CD4-positive, alpha-beta T cell (primary cell): ENCODE measurements at regions not wholly inside any gene's neighbourhood (a gene's known extent, or its start where the extent isn't known, plus 50 kb on each side); places are given as distances from the start of the nearest gene placed in this dataset.

Source experiments
- ATAC-seq: fragments of 200-7000 bp; cut with Tn5 transposase; one replicate; pipeline ENCODE4 v1.10.0; 2022; ENCODE audit warnings: mild to moderate bottlenecking; ENCODE audit not compliant: poor library complexity
- CTCF ChIA-PET: fragments of 350-600 bp; sonication (Branson Sonifier 250); formaldehyde crosslinking; loops from one replicate; lab custom pipeline; 2021; ENCODE audit warnings: antibody characterized with exemption, inconsistent platforms; lab: Charles Lee
- POLR2A ChIA-PET: fragments of 350-600 bp; sonication (Branson Sonifier 250); formaldehyde crosslinking; loops from one replicate; lab custom pipeline; 2021; ENCODE audit warnings: antibody characterized with exemption, inconsistent platforms; lab: Charles Lee
- DNase-seq, 14 experiments: peaks; one replicate each; pipeline ENCODE4 v3.0.0-alpha.2; 2013 to 2020; ENCODE audit warnings: mixed read lengths in 2 of 14
- H3K27ac ChIP-seq, 2 donors: one replicate each; pipeline versions ENCODE4 v1.5.1 to v1.7.0; 2013; ENCODE audit warnings: low read length in 2 of 2, low read depth in 1 of 2, mild to moderate bottlenecking in 1 of 2
- H3K27me3 ChIP-seq, 2 experiments: 1 replicate in 1 of 2; 2 replicates in 1 of 2; pipeline versions ENCODE4 v1.6.1 to v1.7.0; 2013; ENCODE audit warnings: low read length in 2 of 2, control low read depth in 1 of 2, mild to moderate bottlenecking in 1 of 2, moderate library complexity in 1 of 2; ENCODE audit not compliant: insufficient read depth in 2 of 2, control insufficient read depth in 1 of 2
- H3K36me3 ChIP-seq: one replicate; pipeline ENCODE4 v1.6.1; 2013; ENCODE audit warnings: low read length, control low read depth; ENCODE audit not compliant: insufficient read depth
- H3K4me1 ChIP-seq: one replicate; pipeline ENCODE4 v1.6.1; 2013; ENCODE audit warnings: low read length, control low read depth; ENCODE audit not compliant: insufficient read depth
- H3K4me3 ChIP-seq: one replicate; pipeline ENCODE4 v1.5.1; 2013; ENCODE audit warnings: mild to moderate bottlenecking, low read length, moderate library complexity
- H3K9me3 ChIP-seq, 2 experiments: 1 replicate in 1 of 2; 2 replicates in 1 of 2; pipeline versions ENCODE4 v1.6.1 to v1.7.0; 2013; ENCODE audit warnings: low read length in 2 of 2, mild to moderate bottlenecking in 2 of 2, control low read depth in 1 of 2, moderate library complexity in 1 of 2; ENCODE audit not compliant: control insufficient read depth in 1 of 2, insufficient read depth in 1 of 2
- H3K27ac Mint-ChIP-seq: one replicate; pipeline ENCODE4 v1.8.0; 2020; ENCODE audit warnings: mixed read lengths
- H3K27me3 Mint-ChIP-seq: one replicate; pipeline ENCODE4 v1.8.0; 2021; ENCODE audit warnings: mixed read lengths
- H3K36me3 Mint-ChIP-seq: one replicate; pipeline ENCODE4 v1.8.0; 2021; ENCODE audit warnings: low read depth, mixed read lengths
- H3K4me1 Mint-ChIP-seq: one replicate; pipeline ENCODE4 v1.8.0; 2021; ENCODE audit warnings: low read depth, mixed read lengths
- H3K4me3 Mint-ChIP-seq: one replicate; pipeline ENCODE4 v1.8.0; 2020; ENCODE audit warnings: mild to moderate bottlenecking, mixed read lengths
- H3K9me3 Mint-ChIP-seq: one replicate; pipeline ENCODE4 v1.8.0; 2020; ENCODE audit warnings: mixed read lengths
- intact Hi-C, 2 experiments: fragments of 100-400 bp; cut with DNase I in 1 of 2; cut with micrococcal nuclease in 1 of 2; formaldehyde crosslinking; loops; one replicate each; pipeline versions ENCODE4 v1.15.1 to v1.9.0; 2023 to 2025; cut with DNase I, micrococcal nuclease
- TF ChIP-seq, protein P1 (sequence below): fragments of 200-600 bp; IDR thresholded peaks from one replicate; pipeline ENCODE4 v1.8.0; 2022; ENCODE audit warnings: antibody characterized with exemption, mild to moderate bottlenecking

- H3K4me3 ChIP-seq: no peak overlapping the region
- intact Hi-C loops: no loop called here
- POLR2A ChIA-PET: no interaction called here
- Mint-ChIP-seq H3K36me3 (no peaks in the 10 kb centered on the region), H3K27me3 (peaks cover 6% of the 10 kb centered on the region), H3K4me1 (no peaks in the 10 kb centered on the region), H3K4me3 (no peak overlapping the region), H3K9me3 (no peaks in the 10 kb centered on the region), H3K27ac (no peak overlapping the region)
- ATAC-seq (no peak), DNase-seq (no peak)
- TF ChIP-seq, protein P1, sequence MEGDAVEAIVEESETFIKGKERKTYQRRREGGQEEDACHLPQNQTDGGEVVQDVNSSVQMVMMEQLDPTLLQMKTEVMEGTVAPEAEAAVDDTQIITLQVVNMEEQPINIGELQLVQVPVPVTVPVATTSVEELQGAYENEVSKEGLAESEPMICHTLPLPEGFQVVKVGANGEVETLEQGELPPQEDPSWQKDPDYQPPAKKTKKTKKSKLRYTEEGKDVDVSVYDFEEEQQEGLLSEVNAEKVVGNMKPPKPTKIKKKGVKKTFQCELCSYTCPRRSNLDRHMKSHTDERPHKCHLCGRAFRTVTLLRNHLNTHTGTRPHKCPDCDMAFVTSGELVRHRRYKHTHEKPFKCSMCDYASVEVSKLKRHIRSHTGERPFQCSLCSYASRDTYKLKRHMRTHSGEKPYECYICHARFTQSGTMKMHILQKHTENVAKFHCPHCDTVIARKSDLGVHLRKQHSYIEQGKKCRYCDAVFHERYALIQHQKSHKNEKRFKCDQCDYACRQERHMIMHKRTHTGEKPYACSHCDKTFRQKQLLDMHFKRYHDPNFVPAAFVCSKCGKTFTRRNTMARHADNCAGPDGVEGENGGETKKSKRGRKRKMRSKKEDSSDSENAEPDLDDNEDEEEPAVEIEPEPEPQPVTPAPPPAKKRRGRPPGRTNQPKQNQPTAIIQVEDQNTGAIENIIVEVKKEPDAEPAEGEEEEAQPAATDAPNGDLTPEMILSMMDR: no peak
- no peaks in the 10 kb centered on the region for H3K36me3 ChIP-seq
- H3K9me3 ChIP-seq: no peaks in the 10 kb centered on the region
- H3K4me1 ChIP-seq: no peaks in the 10 kb centered on the region
- no peaks in the 10 kb centered on the region for H3K27me3 ChIP-seq
- no peak overlapping the region for H3K27ac ChIP-seq
- CTCF ChIA-PET: no interaction called here
Measured at GRCh38 chr6:12661432-12662089, 55.0 kb upstream of the PHACTR1 start.
